Fibroblast of mammary gland (primary cell): ENCODE measurements at regions not wholly inside any gene's neighbourhood (a gene's known extent, or its start where the extent isn't known, plus 50 kb on each side); places are given as distances from the start of the nearest gene placed in this dataset.

ENCODE experiments used
- DNase-seq: peaks from one replicate; pipeline ENCODE4 v3.0.0-alpha.2; 2010; ENCODE audit warnings: low read depth
- H3K4me3 ChIP-seq: 2 replicates; pipeline ENCODE4 v1.5.1; 2011; ENCODE audit warnings: low read depth, mild to moderate bottlenecking, low read length, moderate library complexity; ENCODE audit not compliant: control insufficient read depth
- CTCF ChIP-seq: conservative IDR thresholded peaks from 2 replicates; pipeline ENCODE4 v1.5.1; 2011; ENCODE audit warnings: low read depth, low read length, inconsistent platforms; ENCODE audit not compliant: control insufficient read depth, insufficient read depth

- H3K4me3 ChIP-seq = no peak overlapping the region
- DNase-seq = no peak
- no peak for TF ChIP-seq CTCF
Observed at GRCh38 chr6:126245077-126245476, 94.8 kb upstream of the CENPW start.

GRCh38 chr6:126252154-126252553 is 87.8 kb upstream of the CENPW start:
- no peak overlapping the region for H3K4me3 ChIP-seq
- TF ChIP-seq CTCF = no peak
- DNase-seq = no peak

GRCh38 chr6:126253431-126253830 is 86.5 kb upstream of the CENPW start:
- no peak for DNase-seq
- TF ChIP-seq CTCF = no peak
- no peak overlapping the region for H3K4me3 ChIP-seq

- no peak for TF ChIP-seq CTCF
Observed at GRCh38 chr6:126258150-126258549, 81.8 kb upstream of the CENPW start.

GRCh38 chr6:126261792-126262421 is 78.0 kb upstream of the CENPW start:
- no peak overlapping the region for H3K4me3 ChIP-seq
- no peak for TF ChIP-seq CTCF
- no peak for DNase-seq

More at GRCh38 chr6:126258150-126258549, 81.8 kb upstream of the CENPW start:
- no peak overlapping the region for H3K4me3 ChIP-seq
- no peak for DNase-seq

- DNase-seq = no peak
- H3K4me3 ChIP-seq = no peak overlapping the region
- no peak for TF ChIP-seq CTCF
Observed at GRCh38 chr6:126264265-126264664, 75.7 kb upstream of the CENPW start.

GRCh38 chr6:126266664-126267063 is 73.3 kb upstream of the CENPW start:
- TF ChIP-seq CTCF = no peak
- no peak for DNase-seq
- no peak overlapping the region for H3K4me3 ChIP-seq
